ENCODE measurements at regions not wholly inside any gene's neighbourhood (a gene's known extent, or its start where the extent isn't known, plus 50 kb on each side); places are given as distances from the start of the nearest gene placed in this dataset.

DNA sequence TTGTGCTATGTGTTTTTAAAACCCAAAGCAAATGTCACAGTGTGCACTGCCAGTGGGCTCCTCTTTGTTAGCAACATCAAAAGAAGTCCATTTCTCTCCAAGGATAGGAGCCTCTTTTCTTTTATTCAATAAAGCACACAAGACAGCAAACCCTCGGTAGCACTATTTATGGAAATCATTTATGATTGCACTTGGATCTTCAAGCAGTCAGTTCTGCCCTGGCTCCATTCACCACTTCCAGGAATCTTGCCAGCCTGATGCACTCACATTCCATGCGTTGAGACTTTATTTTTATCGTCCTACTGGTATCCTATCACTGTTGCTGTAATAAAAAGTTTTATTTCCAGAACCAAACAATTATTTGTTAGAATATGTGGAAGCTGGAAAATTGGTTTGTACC, 412.1 kb downstream of the TBL1XR1 start:
- ATAC-seq (no peak), DNase-seq (no peak), FAIRE-seq (no peak)
- H3K4me3 ChIP-seq: no peak overlapping the region
- 72 to 79% methylated on average over 3 of the region's 3 CpGs for WGBS, 2 donors
- no peaks in the 10 kb centered on the region for H3K9me3 ChIP-seq
- H3K4me1 ChIP-seq: no peaks in the 10 kb centered on the region
- no peaks in the 10 kb centered on the region for H3K27me3 ChIP-seq
- no peaks in the 10 kb centered on the region for H3K36me3 ChIP-seq
- TF ChIP-seq, protein P1, sequence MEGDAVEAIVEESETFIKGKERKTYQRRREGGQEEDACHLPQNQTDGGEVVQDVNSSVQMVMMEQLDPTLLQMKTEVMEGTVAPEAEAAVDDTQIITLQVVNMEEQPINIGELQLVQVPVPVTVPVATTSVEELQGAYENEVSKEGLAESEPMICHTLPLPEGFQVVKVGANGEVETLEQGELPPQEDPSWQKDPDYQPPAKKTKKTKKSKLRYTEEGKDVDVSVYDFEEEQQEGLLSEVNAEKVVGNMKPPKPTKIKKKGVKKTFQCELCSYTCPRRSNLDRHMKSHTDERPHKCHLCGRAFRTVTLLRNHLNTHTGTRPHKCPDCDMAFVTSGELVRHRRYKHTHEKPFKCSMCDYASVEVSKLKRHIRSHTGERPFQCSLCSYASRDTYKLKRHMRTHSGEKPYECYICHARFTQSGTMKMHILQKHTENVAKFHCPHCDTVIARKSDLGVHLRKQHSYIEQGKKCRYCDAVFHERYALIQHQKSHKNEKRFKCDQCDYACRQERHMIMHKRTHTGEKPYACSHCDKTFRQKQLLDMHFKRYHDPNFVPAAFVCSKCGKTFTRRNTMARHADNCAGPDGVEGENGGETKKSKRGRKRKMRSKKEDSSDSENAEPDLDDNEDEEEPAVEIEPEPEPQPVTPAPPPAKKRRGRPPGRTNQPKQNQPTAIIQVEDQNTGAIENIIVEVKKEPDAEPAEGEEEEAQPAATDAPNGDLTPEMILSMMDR (IDR thresholded peaks at IDR 0.05): no peak
- intact Hi-C loops (cut with DNase I): no loop called here
- H3K27ac ChIP-seq: no peak overlapping the region

DNA sequence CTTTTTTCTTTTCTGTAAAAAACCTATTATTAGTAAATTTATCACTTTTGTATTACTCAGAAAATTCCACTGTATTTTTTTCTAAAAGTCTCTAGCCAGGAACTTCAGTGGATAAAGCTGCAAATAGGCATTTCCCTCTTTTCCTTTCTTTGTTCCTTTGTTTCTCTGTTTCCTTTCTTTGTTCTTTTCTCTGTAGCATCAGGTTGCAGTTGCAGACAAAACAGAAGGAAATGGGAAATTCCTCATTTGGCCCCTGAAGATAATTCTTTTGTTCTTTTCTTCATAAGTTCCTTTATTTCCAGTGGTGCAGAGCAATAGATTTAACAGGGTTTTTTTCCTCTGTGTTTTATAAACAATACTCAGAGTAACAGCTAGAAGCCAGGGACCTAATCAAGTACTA, 416.5 kb downstream of the TBL1XR1 start:
- ATAC-seq (no peak), FAIRE-seq (no peak)
- intact Hi-C loops (cut with DNase I): no loop called here

DNA sequence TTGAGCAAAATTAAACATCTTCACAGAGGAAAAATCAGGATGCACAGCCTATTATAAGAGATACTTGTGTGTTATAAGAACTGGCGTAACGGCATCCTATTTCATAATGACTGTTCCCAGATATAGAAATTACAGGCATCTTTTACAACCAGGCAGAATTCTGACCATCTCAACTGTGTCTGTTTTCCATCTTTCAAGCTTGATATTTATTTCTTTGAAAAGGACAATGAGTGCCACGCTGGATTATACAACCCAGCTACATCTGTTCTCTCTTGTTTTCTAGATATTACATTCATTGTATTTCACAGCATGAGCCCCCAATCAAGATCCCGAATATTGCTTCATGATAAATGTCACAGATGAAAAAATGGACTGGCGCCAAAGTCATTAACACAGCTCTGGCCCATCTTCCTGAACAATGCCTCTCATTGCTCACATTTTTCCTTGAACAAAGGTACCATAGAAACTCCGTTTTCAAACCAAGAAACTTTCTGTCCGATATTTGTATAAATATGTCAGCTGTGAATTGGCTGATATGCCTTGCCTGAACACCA, 420.6 kb downstream of the TBL1XR1 start:
- H3K27ac ChIP-seq: no peak overlapping the region
- 72 to 73% methylated on average over 7 of the region's 7 CpGs for WGBS, 2 donors
- FAIRE-seq (no peak), ATAC-seq (no peak), DNase-seq (no peak)
- H3K4me3 ChIP-seq: no peak overlapping the region
- H3K36me3 ChIP-seq: no peaks in the 10 kb centered on the region
- TF ChIP-seq, protein P1 (IDR thresholded peaks at IDR 0.05): no peak
- intact Hi-C loops (cut with DNase I): no loop called here
- H3K27me3 ChIP-seq: no peaks in the 10 kb centered on the region
- H3K4me1 ChIP-seq: no peaks in the 10 kb centered on the region
- H3K9me3 ChIP-seq: no peaks in the 10 kb centered on the region

More for the DNA sequence above, 416.5 kb downstream of the TBL1XR1 start:
- Histone ChIP-seq H3K27me3 (no peaks in the 10 kb centered on the region), H3K9me3 (no peaks in the 10 kb centered on the region), H3K36me3 (no peaks in the 10 kb centered on the region), H3K27ac (no peak overlapping the region), H3K4me1 (no peaks in the 10 kb centered on the region), H3K4me3 (no peak overlapping the region)
- TF ChIP-seq, protein P1 (IDR thresholded peaks at IDR 0.05): no peak
- no peak for DNase-seq

DNA sequence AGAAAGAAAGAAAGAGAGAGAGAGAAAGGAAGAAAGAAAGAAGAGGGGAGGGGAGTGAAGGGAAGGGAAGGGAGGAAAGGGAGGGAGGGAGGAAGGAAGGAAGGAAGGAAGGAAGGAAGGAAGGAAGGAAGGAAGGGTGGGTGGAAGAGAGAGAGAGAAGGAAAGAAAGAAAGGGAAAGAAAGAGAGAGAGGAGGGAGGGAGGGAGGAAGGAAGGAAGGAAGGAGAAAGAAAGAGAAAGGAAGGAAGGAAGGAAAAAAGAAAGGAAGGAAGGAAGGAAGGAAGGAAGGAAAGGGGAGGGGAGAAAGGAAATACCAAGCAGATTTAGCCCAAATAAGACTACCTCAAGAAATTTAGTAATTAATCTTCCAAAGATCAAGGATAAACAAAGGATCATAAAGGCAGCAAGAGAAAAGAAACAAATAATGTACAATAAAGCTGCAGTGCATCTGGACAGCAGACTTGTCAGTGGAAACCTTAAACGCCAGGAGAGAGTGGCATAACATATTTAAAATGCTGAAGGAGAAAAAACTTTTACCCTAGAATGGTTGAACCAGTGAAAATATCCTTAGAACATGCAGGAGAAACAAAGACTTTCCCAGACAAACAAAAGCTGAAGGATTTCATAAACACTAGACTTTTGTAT, 427.6 kb downstream of the TBL1XR1 start:
- WGBS, 2 donors: 75 to 77% methylated on average over 1 of the region's 1 CpG
- intact Hi-C loops (cut with DNase I): no loop called here
- H3K9me3 ChIP-seq: no peaks in the 10 kb centered on the region
- peaks cover 0 to 11% (median 7%) of the 10 kb centered on the region in 3 donors for H3K4me1 ChIP-seq
- H3K4me3 ChIP-seq: no peak overlapping the region
- H3K27ac ChIP-seq: no peak overlapping the region
- ATAC-seq (no peak), DNase-seq (no peak), FAIRE-seq (no peak)
- TF ChIP-seq, protein P1 (IDR thresholded peaks at IDR 0.05): no peak
- H3K36me3 ChIP-seq: no peaks in the 10 kb centered on the region
- H3K27me3 ChIP-seq: no peaks in the 10 kb centered on the region

DNA sequence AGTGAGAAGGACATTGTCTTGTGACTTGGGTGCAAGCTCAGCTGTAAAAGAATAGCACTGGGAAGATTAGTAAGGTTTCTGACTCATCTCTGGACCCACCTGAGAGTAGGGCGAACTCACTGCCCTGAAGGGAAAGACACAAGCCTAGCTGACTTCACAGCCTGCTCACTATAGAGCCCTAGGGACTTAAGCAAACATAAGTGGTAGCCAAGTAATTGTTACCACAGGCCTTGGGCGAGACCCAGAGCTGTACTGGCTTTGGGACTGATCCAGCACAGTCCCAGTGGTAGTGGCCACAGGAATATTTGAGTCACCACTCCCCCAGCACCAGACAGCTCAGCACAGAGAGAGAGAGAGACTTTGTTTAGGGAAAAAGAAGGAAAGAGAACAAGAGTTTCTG, 429.9 kb downstream of the TBL1XR1 start:
- H3K9me3 ChIP-seq: no peaks in the 10 kb centered on the region
- 33 to 43% methylated on average over 2 of the region's 2 CpGs for WGBS, 2 donors
- no peaks in the 10 kb centered on the region for H3K27me3 ChIP-seq
- H3K4me1 ChIP-seq: peaks cover 0 to 11% (median 7%) of the 10 kb centered on the region in 3 donors
- FAIRE-seq (no peak), DNase-seq (peak; percentile 47 to 83 (median 76)), ATAC-seq (peak; percentile 97 to 98 (median 98))
- H3K4me3 ChIP-seq: no peak overlapping the region
- H3K36me3 ChIP-seq: no peaks in the 10 kb centered on the region
- peak overlapping the region in 2 of 4 donors; percentile 49 to 57 for H3K27ac ChIP-seq
- intact Hi-C loops (cut with DNase I): no loop called here
- TF ChIP-seq, protein P1 (IDR thresholded peaks at IDR 0.05): no peak
